ENCODE measurements at regions not wholly inside any gene's neighbourhood (a gene's known extent, or its start where the extent isn't known, plus 50 kb on each side); places are given as distances from the start of the nearest gene placed in this dataset.

- no peaks in the 10 kb centered on the region for H3K36me3 ChIP-seq (ENCODE audit: insufficient read depth)
- H3K9me3 Mint-ChIP-seq = no peaks in the 10 kb centered on the region
- ATAC-seq (peak; percentile 32; the same call in 1 of the 3 replicates), DNase-seq (ENCODE audit: low spot score) (peak; percentile 56)
- no peak overlapping the region for H3K4me2 ChIP-seq
- H4K20me1 ChIP-seq (replicated peaks; ENCODE audit: insufficient read depth) = no peaks in the 10 kb centered on the region
- H3K4me3 ChIP-seq = no peak overlapping the region
- no peak overlapping the region for H2AFZ ChIP-seq
- no peaks in the 10 kb centered on the region for H3K27me3 ChIP-seq (ENCODE audit: insufficient read depth)
- H3K4me1 ChIP-seq (ENCODE audit: insufficient read depth) = peaks cover 14% of the 10 kb centered on the region
- TF ChIP-seq EZH2 (IDR thresholded peaks at IDR 0.05; ENCODE audit: low read depth, unreplicated experiment) (no peak), POLR2AphosphoS5 (IDR thresholded peaks at IDR 0.05; ENCODE audit: low read depth) (no peak), JUNB (IDR thresholded peaks at IDR 0.05; ENCODE audit: unreplicated experiment) (no peak), NANOG (IDR thresholded peaks at IDR 0.05; ENCODE audit: borderline replicate concordance) (peak; percentile 35; the same call in 1 of the 2 replicates)
- TF ChIP-seq, protein P1, sequence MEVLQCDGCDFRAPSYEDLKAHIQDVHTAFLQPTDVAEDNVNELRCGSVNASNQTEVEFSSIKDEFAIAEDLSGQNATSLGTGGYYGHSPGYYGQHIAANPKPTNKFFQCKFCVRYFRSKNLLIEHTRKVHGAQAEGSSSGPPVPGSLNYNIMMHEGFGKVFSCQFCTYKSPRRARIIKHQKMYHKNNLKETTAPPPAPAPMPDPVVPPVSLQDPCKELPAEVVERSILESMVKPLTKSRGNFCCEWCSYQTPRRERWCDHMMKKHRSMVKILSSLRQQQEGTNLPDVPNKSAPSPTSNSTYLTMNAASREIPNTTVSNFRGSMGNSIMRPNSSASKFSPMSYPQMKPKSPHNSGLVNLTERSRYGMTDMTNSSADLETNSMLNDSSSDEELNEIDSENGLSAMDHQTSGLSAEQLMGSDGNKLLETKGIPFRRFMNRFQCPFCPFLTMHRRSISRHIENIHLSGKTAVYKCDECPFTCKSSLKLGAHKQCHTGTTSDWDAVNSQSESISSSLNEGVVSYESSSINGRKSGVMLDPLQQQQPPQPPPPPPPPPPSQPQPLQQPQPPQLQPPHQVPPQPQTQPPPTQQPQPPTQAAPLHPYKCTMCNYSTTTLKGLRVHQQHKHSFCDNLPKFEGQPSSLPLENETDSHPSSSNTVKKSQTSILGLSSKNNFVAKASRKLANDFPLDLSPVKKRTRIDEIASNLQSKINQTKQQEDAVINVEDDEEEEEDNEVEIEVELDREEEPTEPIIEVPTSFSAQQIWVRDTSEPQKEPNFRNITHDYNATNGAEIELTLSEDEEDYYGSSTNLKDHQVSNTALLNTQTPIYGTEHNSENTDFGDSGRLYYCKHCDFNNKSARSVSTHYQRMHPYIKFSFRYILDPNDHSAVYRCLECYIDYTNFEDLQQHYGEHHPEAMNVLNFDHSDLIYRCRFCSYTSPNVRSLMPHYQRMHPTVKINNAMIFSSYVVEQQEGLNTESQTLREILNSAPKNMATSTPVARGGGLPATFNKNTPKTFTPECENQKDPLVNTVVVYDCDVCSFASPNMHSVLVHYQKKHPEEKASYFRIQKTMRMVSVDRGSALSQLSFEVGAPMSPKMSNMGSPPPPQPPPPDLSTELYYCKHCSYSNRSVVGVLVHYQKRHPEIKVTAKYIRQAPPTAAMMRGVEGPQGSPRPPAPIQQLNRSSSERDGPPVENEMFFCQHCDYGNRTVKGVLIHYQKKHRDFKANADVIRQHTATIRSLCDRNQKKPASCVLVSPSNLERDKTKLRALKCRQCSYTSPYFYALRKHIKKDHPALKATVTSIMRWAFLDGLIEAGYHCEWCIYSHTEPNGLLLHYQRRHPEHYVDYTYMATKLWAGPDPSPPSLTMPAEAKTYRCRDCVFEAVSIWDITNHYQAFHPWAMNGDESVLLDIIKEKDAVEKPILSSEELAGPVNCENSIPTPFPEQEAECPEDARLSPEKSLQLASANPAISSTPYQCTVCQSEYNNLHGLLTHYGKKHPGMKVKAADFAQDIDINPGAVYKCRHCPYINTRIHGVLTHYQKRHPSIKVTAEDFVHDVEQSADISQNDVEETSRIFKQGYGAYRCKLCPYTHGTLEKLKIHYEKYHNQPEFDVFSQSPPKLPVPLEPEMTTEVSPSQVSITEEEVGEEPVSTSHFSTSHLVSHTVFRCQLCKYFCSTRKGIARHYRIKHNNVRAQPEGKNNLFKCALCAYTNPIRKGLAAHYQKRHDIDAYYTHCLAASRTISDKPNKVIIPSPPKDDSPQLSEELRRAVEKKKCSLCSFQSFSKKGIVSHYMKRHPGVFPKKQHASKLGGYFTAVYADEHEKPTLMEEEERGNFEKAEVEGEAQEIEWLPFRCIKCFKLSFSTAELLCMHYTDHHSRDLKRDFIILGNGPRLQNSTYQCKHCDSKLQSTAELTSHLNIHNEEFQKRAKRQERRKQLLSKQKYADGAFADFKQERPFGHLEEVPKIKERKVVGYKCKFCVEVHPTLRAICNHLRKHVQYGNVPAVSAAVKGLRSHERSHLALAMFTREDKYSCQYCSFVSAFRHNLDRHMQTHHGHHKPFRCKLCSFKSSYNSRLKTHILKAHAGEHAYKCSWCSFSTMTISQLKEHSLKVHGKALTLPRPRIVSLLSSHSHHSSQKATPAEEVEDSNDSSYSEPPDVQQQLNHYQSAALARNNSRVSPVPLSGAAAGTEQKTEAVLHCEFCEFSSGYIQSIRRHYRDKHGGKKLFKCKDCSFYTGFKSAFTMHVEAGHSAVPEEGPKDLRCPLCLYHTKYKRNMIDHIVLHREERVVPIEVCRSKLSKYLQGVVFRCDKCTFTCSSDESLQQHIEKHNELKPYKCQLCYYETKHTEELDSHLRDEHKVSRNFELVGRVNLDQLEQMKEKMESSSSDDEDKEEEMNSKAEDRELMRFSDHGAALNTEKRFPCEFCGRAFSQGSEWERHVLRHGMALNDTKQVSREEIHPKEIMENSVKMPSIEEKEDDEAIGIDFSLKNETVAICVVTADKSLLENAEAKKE (CRISPR knock-in tag; IDR thresholded peaks at IDR 0.05) = no peak
- TF ChIP-seq, protein P2, sequence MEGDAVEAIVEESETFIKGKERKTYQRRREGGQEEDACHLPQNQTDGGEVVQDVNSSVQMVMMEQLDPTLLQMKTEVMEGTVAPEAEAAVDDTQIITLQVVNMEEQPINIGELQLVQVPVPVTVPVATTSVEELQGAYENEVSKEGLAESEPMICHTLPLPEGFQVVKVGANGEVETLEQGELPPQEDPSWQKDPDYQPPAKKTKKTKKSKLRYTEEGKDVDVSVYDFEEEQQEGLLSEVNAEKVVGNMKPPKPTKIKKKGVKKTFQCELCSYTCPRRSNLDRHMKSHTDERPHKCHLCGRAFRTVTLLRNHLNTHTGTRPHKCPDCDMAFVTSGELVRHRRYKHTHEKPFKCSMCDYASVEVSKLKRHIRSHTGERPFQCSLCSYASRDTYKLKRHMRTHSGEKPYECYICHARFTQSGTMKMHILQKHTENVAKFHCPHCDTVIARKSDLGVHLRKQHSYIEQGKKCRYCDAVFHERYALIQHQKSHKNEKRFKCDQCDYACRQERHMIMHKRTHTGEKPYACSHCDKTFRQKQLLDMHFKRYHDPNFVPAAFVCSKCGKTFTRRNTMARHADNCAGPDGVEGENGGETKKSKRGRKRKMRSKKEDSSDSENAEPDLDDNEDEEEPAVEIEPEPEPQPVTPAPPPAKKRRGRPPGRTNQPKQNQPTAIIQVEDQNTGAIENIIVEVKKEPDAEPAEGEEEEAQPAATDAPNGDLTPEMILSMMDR (conservative IDR thresholded peaks at IDR 0.05; ENCODE audit: low read depth in 2 of 2) = no peak
- H3K4me3 Mint-ChIP-seq = no peak overlapping the region
- H3K9me2 ChIP-seq (ENCODE audit: insufficient read depth) = no peaks in the 10 kb centered on the region
- no peak overlapping the region for H3K27ac ChIP-seq (ENCODE audit: low read depth)
- H3K36me3 Mint-ChIP-seq (ENCODE audit: low read depth) = no peaks in the 10 kb centered on the region
- H3K27ac Mint-ChIP-seq = no peak overlapping the region; the same call in 1 of the 2 replicates
- H3K27me3 Mint-ChIP-seq (ENCODE audit: insufficient read depth, low read depth, poor library complexity) = no peaks in the 10 kb centered on the region
- H3K4me1 Mint-ChIP-seq = peaks cover 14% of the 10 kb centered on the region
- no peaks in the 10 kb centered on the region for H3K79me2 ChIP-seq (replicated peaks; ENCODE audit: insufficient read depth)
- no peaks in the 10 kb centered on the region for H3F3A ChIP-seq (replicated peaks; ENCODE audit: low read depth)
Observed at GRCh38 chr3:18216996-18217395, 208.1 kb downstream of the SATB1 start.
